ENCODE measurements at regions not wholly inside any gene's neighbourhood (a gene's known extent, or its start where the extent isn't known, plus 50 kb on each side); places are given as distances from the start of the nearest gene placed in this dataset.

GRCh38 chr10:124262971-124263370 lies 155.8 kb downstream of the OAT start:
- Mint-ChIP-seq H3K9me3 (no peaks in the 10 kb centered on the region), H3K27me3 (ENCODE audit: insufficient read depth) (no peaks in the 10 kb centered on the region), H3K27ac (no peak overlapping the region), H3K4me3 (no peak overlapping the region), H3K4me1 (no peaks in the 10 kb centered on the region), H3K36me3 (ENCODE audit: low read depth) (no peaks in the 10 kb centered on the region)
- Histone ChIP-seq H3K4me3 (ENCODE audit: low read length) (no peak overlapping the region), H3K4me1 (ENCODE audit: control insufficient read depth, insufficient read depth, low read length) (no peaks in the 10 kb centered on the region), H3K27ac (ENCODE audit: low read depth, low read length) (no peak overlapping the region), H3K27me3 (ENCODE audit: control insufficient read depth, insufficient read depth, low read length, poor library complexity, severe bottlenecking) (no peaks in the 10 kb centered on the region), H3K9me3 (ENCODE audit: control insufficient read depth, low read length) (no peaks in the 10 kb centered on the region), H3K36me3 (ENCODE audit: control insufficient read depth, insufficient read depth, low read length) (no peaks in the 10 kb centered on the region), H3K9ac (ENCODE audit: extremely low read depth, low read length, poor library complexity, severe bottlenecking) (no peak overlapping the region)
- no peak for DNase-seq
- TF ChIP-seq CTCF (conservative IDR thresholded peaks at IDR 0.05), result no peak
- 93 to 99% methylated on average over 5 to 7 of the region's 7 CpGs for WGBS, 2 experiments (ENCODE audit: insufficient coverage in 1 of 2, insufficient read length in 1 of 2)

DNA sequence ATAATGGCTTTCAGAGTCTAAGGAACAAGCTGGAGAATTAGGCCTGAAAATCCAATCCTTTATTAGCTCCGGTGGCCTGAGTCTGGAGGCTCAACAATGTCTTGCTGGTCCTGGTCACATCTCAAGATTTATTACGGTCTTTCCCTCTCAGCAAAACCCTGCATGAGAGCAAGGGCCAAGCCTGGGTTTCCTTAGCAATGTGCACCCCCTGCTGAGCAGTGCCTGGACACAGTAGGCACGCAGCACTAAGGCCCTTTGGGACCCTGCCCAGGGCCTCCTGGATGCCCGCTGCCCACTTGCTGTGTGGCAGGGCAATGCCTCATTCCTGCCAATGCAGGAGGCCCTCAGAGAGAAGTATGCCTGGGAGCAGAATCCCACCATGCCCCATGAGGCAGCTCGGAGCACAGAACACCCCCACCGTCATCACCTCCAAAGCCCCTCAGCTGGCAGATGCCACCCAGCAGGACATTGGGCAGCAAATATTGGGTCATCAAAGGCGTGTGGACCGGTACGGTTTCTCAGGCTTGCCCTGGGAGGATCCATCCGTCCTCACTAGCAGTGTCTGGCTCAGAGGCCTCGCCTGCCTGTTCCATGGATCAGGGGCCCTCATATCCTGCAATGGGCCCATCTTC lies 156.4 kb downstream of the OAT start:
- Mint-ChIP-seq H3K9me3 (no peaks in the 10 kb centered on the region), H3K36me3 (ENCODE audit: low read depth) (no peaks in the 10 kb centered on the region), H3K27ac (no peak overlapping the region), H3K4me1 (no peaks in the 10 kb centered on the region), H3K27me3 (ENCODE audit: insufficient read depth) (no peaks in the 10 kb centered on the region), H3K4me3 (no peak overlapping the region)
- Histone ChIP-seq H3K9me3 (ENCODE audit: control insufficient read depth, low read length) (no peaks in the 10 kb centered on the region), H3K27ac (ENCODE audit: low read depth, low read length) (no peak overlapping the region), H3K36me3 (ENCODE audit: control insufficient read depth, insufficient read depth, low read length) (no peaks in the 10 kb centered on the region), H3K27me3 (ENCODE audit: control insufficient read depth, insufficient read depth, low read length, poor library complexity, severe bottlenecking) (no peaks in the 10 kb centered on the region), H3K4me3 (ENCODE audit: low read length) (no peak overlapping the region), H3K9ac (ENCODE audit: extremely low read depth, low read length, poor library complexity, severe bottlenecking) (no peak overlapping the region), H3K4me1 (ENCODE audit: control insufficient read depth, insufficient read depth, low read length) (no peaks in the 10 kb centered on the region)
- no peak for DNase-seq
- no peak for TF ChIP-seq CTCF (conservative IDR thresholded peaks at IDR 0.05)
- WGBS, 2 experiments (ENCODE audit: insufficient coverage in 1 of 2, insufficient read length in 1 of 2), result 93 to 95% methylated on average over 8 to 11 of the region's 11 CpGs

DNA sequence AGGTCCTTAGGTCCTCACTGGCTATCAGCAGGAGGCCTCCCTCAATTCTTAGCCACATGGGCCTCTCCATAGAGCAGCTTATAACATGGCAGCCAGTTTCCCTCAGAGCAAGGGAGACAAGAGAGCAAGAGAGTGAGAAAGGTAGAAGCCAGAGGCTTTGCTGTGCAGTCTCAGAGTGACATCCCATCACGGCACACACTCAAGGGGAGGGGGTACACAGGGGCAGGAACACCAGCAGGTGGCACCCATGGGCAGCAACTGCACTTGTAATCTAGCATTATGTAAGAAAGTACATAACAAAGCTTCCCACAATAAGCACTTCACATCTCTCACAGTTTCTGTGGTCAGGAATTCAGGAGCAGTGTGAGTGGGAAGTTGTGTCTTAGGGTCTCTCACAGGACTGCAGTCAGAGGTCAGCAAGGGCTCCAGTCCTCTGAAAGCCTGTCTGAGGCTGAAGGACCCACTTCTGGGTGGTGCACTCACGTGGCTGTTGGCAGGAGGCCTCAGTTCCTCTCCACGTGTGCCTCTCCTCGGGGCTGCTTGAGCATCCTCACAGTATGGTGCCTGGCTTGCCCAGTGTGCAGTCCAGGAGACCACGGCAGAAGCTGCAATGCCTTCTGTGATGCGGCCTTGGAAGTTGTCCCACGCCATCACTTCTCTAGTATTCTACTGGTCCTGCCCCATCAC lies 159.4 kb downstream of the OAT start:
- Mint-ChIP-seq H3K27me3 (ENCODE audit: insufficient read depth) (peaks cover 2% of the 10 kb centered on the region), H3K4me3 (no peak overlapping the region), H3K9me3 (peaks cover 16% of the 10 kb centered on the region), H3K4me1 (no peaks in the 10 kb centered on the region), H3K27ac (no peak overlapping the region), H3K36me3 (ENCODE audit: low read depth) (no peaks in the 10 kb centered on the region)
- whole genome bisulfite sequencing, 2 experiments (ENCODE audit: insufficient coverage in 1 of 2, insufficient read length in 1 of 2), result 85 to 90% methylated on average over 4 to 7 of the region's 7 CpGs
- H3K27me3 ChIP-seq (ENCODE audit: control insufficient read depth, insufficient read depth, low read length, poor library complexity, severe bottlenecking), result no peaks in the 10 kb centered on the region
- peak; percentile 72 for DNase-seq
- no peak overlapping the region for H3K9ac ChIP-seq (ENCODE audit: extremely low read depth, low read length, poor library complexity, severe bottlenecking)
- H3K9me3 ChIP-seq (ENCODE audit: control insufficient read depth, low read length), result peaks cover 15% of the 10 kb centered on the region
- peak; percentile 62 for TF ChIP-seq CTCF (conservative IDR thresholded peaks at IDR 0.05)
- no peak overlapping the region for H3K4me3 ChIP-seq (ENCODE audit: low read length)
- H3K4me1 ChIP-seq (ENCODE audit: control insufficient read depth, insufficient read depth, low read length), result no peaks in the 10 kb centered on the region
- H3K36me3 ChIP-seq (ENCODE audit: control insufficient read depth, insufficient read depth, low read length), result no peaks in the 10 kb centered on the region
- no peak overlapping the region for H3K27ac ChIP-seq (ENCODE audit: low read depth, low read length)
